Endothelial cell (in vitro differentiated cells): ENCODE measurements at regions not wholly inside any gene's neighbourhood (a gene's known extent, or its start where the extent isn't known, plus 50 kb on each side); places are given as distances from the start of the nearest gene placed in this dataset.

Source experiments
- DNase-seq: peaks from one replicate; pipeline ENCODE4 v3.0.0; 2021; ENCODE audit warnings: low spot score
- H3K27ac Mint-ChIP-seq: one replicate; pipeline ENCODE4 v1.8.0; 2021; ENCODE audit warnings: mixed read lengths, inconsistent platforms; ENCODE audit not compliant: unreplicated experiment
- H3K27me3 Mint-ChIP-seq: one replicate; pipeline ENCODE4 v1.8.0; 2021; ENCODE audit warnings: mild to moderate bottlenecking, moderate library complexity, mixed read lengths, inconsistent platforms; ENCODE audit not compliant: unreplicated experiment
- H3K36me3 Mint-ChIP-seq: one replicate; pipeline ENCODE4 v1.8.0; 2021; ENCODE audit warnings: mild to moderate bottlenecking, low read depth, mixed read lengths, inconsistent platforms; ENCODE audit not compliant: unreplicated experiment
- H3K4me1 Mint-ChIP-seq: one replicate; pipeline ENCODE4 v1.8.0; 2021; ENCODE audit warnings: mild to moderate bottlenecking, mixed read lengths, inconsistent platforms; ENCODE audit not compliant: unreplicated experiment
- H3K4me3 Mint-ChIP-seq: one replicate; pipeline ENCODE4 v1.8.0; 2021; ENCODE audit warnings: mild to moderate bottlenecking, mixed read lengths, inconsistent platforms; ENCODE audit not compliant: unreplicated experiment
- H3K9me3 Mint-ChIP-seq: one replicate; pipeline ENCODE4 v1.8.0; 2021; ENCODE audit warnings: mixed read lengths, inconsistent platforms; ENCODE audit not compliant: unreplicated experiment
- TF ChIP-seq, protein P1 (sequence below): fragments of 200-600 bp; sonication (generic); IDR thresholded peaks from one replicate; pipeline ENCODE4 v1.5.0; 2021; ENCODE audit warnings: antibody characterized with exemption; ENCODE audit not compliant: unreplicated experiment

DNA sequence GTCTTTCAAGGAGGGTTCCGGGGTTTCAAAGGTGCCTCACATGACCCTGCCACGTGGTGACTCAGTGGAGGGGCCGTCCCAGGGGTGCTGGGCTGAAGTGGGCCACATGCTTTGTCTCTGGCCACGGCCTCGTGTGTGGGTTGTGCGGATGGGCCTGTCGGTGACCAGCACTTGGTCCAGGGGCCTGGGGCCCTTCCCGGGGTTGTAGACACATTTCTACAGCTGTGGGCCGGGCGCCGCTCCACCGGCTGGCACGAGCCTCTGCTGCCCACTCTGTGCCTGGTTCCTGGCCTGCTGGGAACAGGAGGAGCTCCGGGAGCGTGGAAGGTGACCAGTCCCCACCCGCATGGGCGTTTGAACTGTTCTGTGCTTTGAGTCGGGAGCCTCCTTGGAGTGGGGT lies 75.4 kb upstream of the TTC34 start:
- Mint-ChIP-seq H3K9me3 (peaks cover 4% of the 10 kb centered on the region), H3K27me3 (peaks cover 2% of the 10 kb centered on the region), H3K4me3 (no peak overlapping the region), H3K36me3 (no peaks in the 10 kb centered on the region), H3K4me1 (no peaks in the 10 kb centered on the region), H3K27ac (no peak overlapping the region)
- TF ChIP-seq, protein P1, sequence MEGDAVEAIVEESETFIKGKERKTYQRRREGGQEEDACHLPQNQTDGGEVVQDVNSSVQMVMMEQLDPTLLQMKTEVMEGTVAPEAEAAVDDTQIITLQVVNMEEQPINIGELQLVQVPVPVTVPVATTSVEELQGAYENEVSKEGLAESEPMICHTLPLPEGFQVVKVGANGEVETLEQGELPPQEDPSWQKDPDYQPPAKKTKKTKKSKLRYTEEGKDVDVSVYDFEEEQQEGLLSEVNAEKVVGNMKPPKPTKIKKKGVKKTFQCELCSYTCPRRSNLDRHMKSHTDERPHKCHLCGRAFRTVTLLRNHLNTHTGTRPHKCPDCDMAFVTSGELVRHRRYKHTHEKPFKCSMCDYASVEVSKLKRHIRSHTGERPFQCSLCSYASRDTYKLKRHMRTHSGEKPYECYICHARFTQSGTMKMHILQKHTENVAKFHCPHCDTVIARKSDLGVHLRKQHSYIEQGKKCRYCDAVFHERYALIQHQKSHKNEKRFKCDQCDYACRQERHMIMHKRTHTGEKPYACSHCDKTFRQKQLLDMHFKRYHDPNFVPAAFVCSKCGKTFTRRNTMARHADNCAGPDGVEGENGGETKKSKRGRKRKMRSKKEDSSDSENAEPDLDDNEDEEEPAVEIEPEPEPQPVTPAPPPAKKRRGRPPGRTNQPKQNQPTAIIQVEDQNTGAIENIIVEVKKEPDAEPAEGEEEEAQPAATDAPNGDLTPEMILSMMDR, result no peak
- no peak for DNase-seq

DNA sequence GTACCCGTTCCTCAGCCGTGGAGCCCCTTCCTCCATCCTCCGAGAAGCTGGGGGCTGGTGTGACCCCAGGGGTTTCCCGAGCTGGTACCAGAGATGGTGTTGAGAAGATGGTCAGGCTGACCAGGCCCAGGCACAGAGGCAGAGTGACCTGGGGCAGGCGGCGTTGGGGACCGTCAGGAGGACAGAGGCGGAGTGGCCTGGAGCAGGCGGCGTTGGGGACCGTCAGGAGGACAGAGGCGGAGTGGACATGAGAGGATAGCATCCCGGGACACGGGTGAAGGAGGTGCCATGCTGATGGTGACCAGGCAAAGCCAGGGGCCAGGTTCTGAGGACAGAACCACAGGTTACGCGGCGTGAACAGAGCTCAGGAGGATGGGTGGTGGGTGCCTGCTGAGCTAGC lies 75.9 kb upstream of the TTC34 start:
- no peak overlapping the region for H3K27ac Mint-ChIP-seq
- no peak for DNase-seq
- H3K4me3 Mint-ChIP-seq, result no peak overlapping the region
- TF ChIP-seq, protein P1, result no peak
- H3K27me3 Mint-ChIP-seq, result peaks cover 2% of the 10 kb centered on the region
- H3K9me3 Mint-ChIP-seq, result no peaks in the 10 kb centered on the region
- H3K36me3 Mint-ChIP-seq, result no peaks in the 10 kb centered on the region
- no peaks in the 10 kb centered on the region for H3K4me1 Mint-ChIP-seq

- H3K4me1 Mint-ChIP-seq, result no peaks in the 10 kb centered on the region
- no peak overlapping the region for H3K4me3 Mint-ChIP-seq
- no peaks in the 10 kb centered on the region for H3K9me3 Mint-ChIP-seq
- no peak for DNase-seq
- H3K27me3 Mint-ChIP-seq, result peaks cover 2% of the 10 kb centered on the region
- TF ChIP-seq, protein P1, result no peak
- H3K36me3 Mint-ChIP-seq, result no peaks in the 10 kb centered on the region
- no peak overlapping the region for H3K27ac Mint-ChIP-seq
These were observed 77.1 kb upstream of the TTC34 start for GRCh38 chr1:2878591-2878990.

DNA sequence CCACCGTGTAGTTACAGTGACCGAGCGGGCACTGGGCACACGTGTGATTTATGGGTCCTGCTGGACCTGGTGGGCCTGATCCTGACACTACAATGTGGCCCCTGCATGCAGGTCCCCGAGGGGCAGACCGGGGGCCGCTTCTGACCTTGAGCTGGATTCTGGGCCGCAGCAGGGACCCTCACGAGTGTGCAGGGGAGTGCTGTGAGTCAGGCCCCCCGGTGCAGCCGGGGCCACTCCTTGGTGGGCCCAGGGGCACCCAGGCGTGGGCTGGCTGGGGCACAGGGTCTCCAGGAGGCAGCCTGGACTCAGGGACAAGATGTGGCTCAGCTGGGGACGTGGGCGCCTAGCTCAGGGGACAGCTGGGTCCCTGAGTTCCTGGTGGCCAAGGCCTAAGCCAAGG lies 77.5 kb upstream of the TTC34 start:
- H3K4me3 Mint-ChIP-seq, result no peak overlapping the region

GRCh38 chr1:2879591-2879990 lies 78.1 kb upstream of the TTC34 start:
- Mint-ChIP-seq H3K27ac (no peak overlapping the region), H3K27me3 (peaks cover 2% of the 10 kb centered on the region), H3K9me3 (no peaks in the 10 kb centered on the region), H3K4me1 (no peaks in the 10 kb centered on the region), H3K4me3 (no peak overlapping the region), H3K36me3 (no peaks in the 10 kb centered on the region)
- TF ChIP-seq, protein P1, result no peak
- no peak for DNase-seq

More for the DNA sequence above, 77.5 kb upstream of the TTC34 start:
- Mint-ChIP-seq H3K27ac (no peak overlapping the region), H3K27me3 (peaks cover 2% of the 10 kb centered on the region), H3K4me1 (no peaks in the 10 kb centered on the region), H3K36me3 (no peaks in the 10 kb centered on the region), H3K9me3 (no peaks in the 10 kb centered on the region)
- TF ChIP-seq, protein P1, result no peak
- DNase-seq, result no peak
